HCT116 (cell line): ENCODE measurements at regions not wholly inside any gene's neighbourhood (a gene's known extent, or its start where the extent isn't known, plus 50 kb on each side); places are given as distances from the start of the nearest gene placed in this dataset.

Experiments
- ATAC-seq: fragments of 200-7000 bp; cut with Tn5 transposase; 2 replicates; pipeline ENCODE4 v1.9.1; 2020; ENCODE audit warnings: mild to moderate bottlenecking, moderate library complexity
- BruUV-seq: library from RNA; stranded (reverse); fragments of 400-500 nt; replicated peaks from 2 replicates; lab custom pipeline; 2021; lab: Mats Ljungman, UMichigan
- CTCF ChIA-PET: fragments of 300-600 bp; sonication (Branson Sonifier 250); formaldehyde crosslinking; loops from one replicate; lab custom pipeline; 2021; ENCODE audit warnings: antibody characterized with exemption; lab: Charles Lee
- POLR2A ChIA-PET: fragments of 300-600, 350-600 bp; sonication (Branson Sonifier 250); formaldehyde crosslinking; loops from one replicate; lab custom pipeline; 2021; ENCODE audit warnings: antibody characterized with exemption; lab: Charles Lee
- RAD21 ChIA-PET, 2 experiments: fragments of 300-600 bp; sonication (Branson Sonifier 250); formaldehyde crosslinking; loops; one replicate each; lab custom pipeline; 2023; ENCODE audit warnings: low total read pairs in 2 of 2; ENCODE audit not compliant: uncharacterized antibody in 2 of 2, unreplicated experiment in 2 of 2, low non-redundant PET in 1 of 2; lab: Charles Lee
- DNase-seq: peaks from one replicate; pipeline ENCODE4 v3.0.0-alpha.2; 2010; ENCODE audit warnings: low read depth, low spot score
- H2AFZ ChIP-seq: fragments of 200-600 bp; shearing (Covaris generic), sonication (generic); 2 replicates; pipeline ENCODE4 v1.6.1; 2017; ENCODE audit warnings: low read depth, mixed run types, mixed read lengths, antibody characterized with exemption, low read length; ENCODE audit not compliant: poor library complexity, severe bottlenecking
- H3K27ac ChIP-seq: 2 replicates; pipeline ENCODE4 v1.5.1; 2012; ENCODE audit warnings: low read depth, low read length
- H3K27me3 ChIP-seq: fragments of 200-600 bp; sonication (generic); 2 replicates; pipeline ENCODE4 v1.6.1; 2016; ENCODE audit warnings: mixed run types, low read length, mixed read lengths; ENCODE audit not compliant: insufficient read depth
- H3K36me3 ChIP-seq, 2 experiments: fragments of 200-500 bp in 1 of 2; fragments of 200-600 bp in 1 of 2; sonication (Bioruptor generic) in 1 of 2; sonication (generic) in 1 of 2; 2 replicates each; pipeline versions ENCODE4 v1.5.1 to v1.6.1; 2014 to 2016; ENCODE audit warnings: low read length in 2 of 2, inconsistent platforms in 1 of 2, mixed read lengths in 1 of 2, mixed run types in 1 of 2; ENCODE audit not compliant: insufficient read depth in 2 of 2, control insufficient read depth in 1 of 2
- H3K4me1 ChIP-seq, 2 experiments: fragments of 200-600 bp in 1 of 2; sonication (generic) in 1 of 2; 2 replicates each; pipeline versions ENCODE4 v1.5.1 to v1.6.1; 2012 to 2017; ENCODE audit warnings: low read length in 2 of 2, inconsistent platforms in 1 of 2, mild to moderate bottlenecking in 1 of 2, mixed read lengths in 1 of 2, mixed run types in 1 of 2, moderate library complexity in 1 of 2; ENCODE audit not compliant: insufficient read depth in 2 of 2, control insufficient read depth in 1 of 2
- H3K4me2 ChIP-seq: fragments of 200-600 bp; sonication (generic); 2 replicates; pipeline ENCODE4 v1.6.1; 2017; ENCODE audit warnings: mixed run types, low read length, mixed read lengths
- H3K4me3 ChIP-seq, 2 experiments: fragments of 200-600 bp in 1 of 2; sonication (generic) in 1 of 2; replicated peaks in 1 of 2; 2 replicates each; pipeline ENCODE4 v1.5.1; 2011 to 2016; ENCODE audit warnings: low read length in 2 of 2, control low read depth in 1 of 2, low read depth in 1 of 2, mild to moderate bottlenecking in 1 of 2, mixed read lengths in 1 of 2, mixed run types in 1 of 2
- H3K79me2 ChIP-seq: fragments of 200-600 bp; sonication (generic); 2 replicates; pipeline ENCODE4 v1.6.1; 2017; ENCODE audit warnings: mild to moderate bottlenecking, mixed run types, low read length, moderate library complexity, mixed read lengths; ENCODE audit not compliant: insufficient read depth
- H3K9ac ChIP-seq: fragments of 200-600 bp; sonication (generic); 2 replicates; pipeline ENCODE4 v1.6.1; 2016; ENCODE audit warnings: low read length, mixed read lengths
- H3K9me2 ChIP-seq: fragments of 200-600 bp; sonication (generic), shearing (Covaris generic); 2 replicates; pipeline ENCODE4 v1.6.1; 2017; ENCODE audit warnings: mixed run types, mild to moderate bottlenecking, moderate library complexity; ENCODE audit not compliant: insufficient read depth
- H3K9me3 ChIP-seq, 2 experiments: fragments of 200-500 bp in 1 of 2; fragments of 200-600 bp in 1 of 2; sonication (Bioruptor generic) in 1 of 2; sonication (generic) in 1 of 2; 2 replicates each; pipeline ENCODE4 v1.6.1; 2014 to 2017; ENCODE audit warnings: low read length in 2 of 2, mixed read lengths in 2 of 2, inconsistent platforms in 1 of 2, low read depth in 1 of 2, mild to moderate bottlenecking in 1 of 2, mixed run types in 1 of 2, moderate library complexity in 1 of 2; ENCODE audit not compliant: control insufficient read depth in 1 of 2, insufficient read depth in 1 of 2
- H4K20me1 ChIP-seq: fragments of 200-600 bp; sonication (generic), shearing (Covaris generic); 2 replicates; pipeline ENCODE4 v1.6.1; 2017; ENCODE audit warnings: mixed run types, mild to moderate bottlenecking, moderate library complexity; ENCODE audit not compliant: insufficient read depth
- intact Hi-C: fragments of 100-400 bp; cut with micrococcal nuclease; formaldehyde crosslinking; loops from 2 replicates; pipeline ENCODE4 v1.10.0; 2022
- TF ChIP-seq, protein P1 (sequence below): IDR thresholded peaks from 2 replicates; pipeline ENCODE4 v1.6.1; 2012; ENCODE audit warnings: low read depth

DNA sequence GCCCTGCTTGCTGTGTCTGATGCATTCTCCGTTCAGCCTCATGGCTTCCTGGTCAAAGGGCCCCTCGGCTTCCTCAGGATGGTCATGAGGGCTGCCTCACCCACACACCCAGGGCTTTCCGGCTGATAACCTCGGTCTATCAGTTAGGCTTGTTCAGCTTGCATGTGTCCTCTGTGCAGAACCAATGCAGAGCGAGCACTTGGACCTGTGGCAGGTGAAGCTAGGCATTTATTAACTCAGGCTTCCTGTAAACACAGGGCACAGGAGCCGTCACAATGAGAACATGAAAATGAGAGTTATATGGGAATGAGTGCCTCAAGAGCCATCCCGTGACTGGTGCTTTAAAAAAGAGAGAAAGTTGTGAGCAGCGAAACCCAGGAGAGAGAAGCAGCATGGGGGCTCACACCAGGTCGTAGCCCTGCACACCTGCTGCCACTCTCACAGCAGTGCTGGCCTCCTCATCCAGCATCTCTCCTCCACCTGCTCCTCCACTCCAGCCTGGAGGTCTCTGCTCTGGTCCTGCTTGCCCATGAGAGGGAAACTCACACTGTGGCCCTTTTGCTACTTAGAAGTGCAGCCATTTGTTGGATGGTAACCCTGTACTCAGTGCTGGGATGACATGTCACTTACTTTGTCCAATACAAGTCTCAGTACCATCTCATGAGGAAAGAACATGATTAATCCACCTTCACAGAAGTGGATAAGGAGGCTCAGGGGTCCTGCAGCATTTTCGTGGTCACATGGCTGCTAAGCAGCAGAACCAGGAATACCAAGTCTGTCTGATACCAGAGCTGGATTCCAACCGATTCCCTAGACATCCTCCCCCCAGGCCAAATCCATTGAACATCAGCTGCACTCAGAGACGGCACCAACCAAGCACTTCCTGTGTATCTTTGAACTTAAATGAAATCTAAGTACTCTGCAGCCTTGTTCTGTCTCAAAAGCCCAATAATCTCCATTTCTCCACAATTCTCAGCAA lies 50.5 kb upstream of the IRS2 start:
- Histone ChIP-seq H3K9me3 (no peaks in the 10 kb centered on the region), H3K9me2 (no peaks in the 10 kb centered on the region), H3K27me3 (no peaks in the 10 kb centered on the region), H3K4me1 (peaks cover 0 to 16% of the 10 kb centered on the region in 2 experiments; a peak in 2 of 4 replicates), H3K79me2 (no peaks in the 10 kb centered on the region), H3K4me3 (no peak overlapping the region), H2AFZ (no peak overlapping the region), H3K9ac (no peak overlapping the region), H3K4me2 (no peak overlapping the region), H3K36me3 (no peaks in the 10 kb centered on the region), H3K27ac (no peak overlapping the region), H4K20me1 (no peaks in the 10 kb centered on the region)
- ChIA-PET CTCF (no interaction called here), POLR2A (no interaction called here), RAD21 (no interaction called here)
- no peak for ATAC-seq
- BruUV-seq: no TSS peak
- intact Hi-C loops: no loop called here
- no peak for DNase-seq
- TF ChIP-seq, protein P1, sequence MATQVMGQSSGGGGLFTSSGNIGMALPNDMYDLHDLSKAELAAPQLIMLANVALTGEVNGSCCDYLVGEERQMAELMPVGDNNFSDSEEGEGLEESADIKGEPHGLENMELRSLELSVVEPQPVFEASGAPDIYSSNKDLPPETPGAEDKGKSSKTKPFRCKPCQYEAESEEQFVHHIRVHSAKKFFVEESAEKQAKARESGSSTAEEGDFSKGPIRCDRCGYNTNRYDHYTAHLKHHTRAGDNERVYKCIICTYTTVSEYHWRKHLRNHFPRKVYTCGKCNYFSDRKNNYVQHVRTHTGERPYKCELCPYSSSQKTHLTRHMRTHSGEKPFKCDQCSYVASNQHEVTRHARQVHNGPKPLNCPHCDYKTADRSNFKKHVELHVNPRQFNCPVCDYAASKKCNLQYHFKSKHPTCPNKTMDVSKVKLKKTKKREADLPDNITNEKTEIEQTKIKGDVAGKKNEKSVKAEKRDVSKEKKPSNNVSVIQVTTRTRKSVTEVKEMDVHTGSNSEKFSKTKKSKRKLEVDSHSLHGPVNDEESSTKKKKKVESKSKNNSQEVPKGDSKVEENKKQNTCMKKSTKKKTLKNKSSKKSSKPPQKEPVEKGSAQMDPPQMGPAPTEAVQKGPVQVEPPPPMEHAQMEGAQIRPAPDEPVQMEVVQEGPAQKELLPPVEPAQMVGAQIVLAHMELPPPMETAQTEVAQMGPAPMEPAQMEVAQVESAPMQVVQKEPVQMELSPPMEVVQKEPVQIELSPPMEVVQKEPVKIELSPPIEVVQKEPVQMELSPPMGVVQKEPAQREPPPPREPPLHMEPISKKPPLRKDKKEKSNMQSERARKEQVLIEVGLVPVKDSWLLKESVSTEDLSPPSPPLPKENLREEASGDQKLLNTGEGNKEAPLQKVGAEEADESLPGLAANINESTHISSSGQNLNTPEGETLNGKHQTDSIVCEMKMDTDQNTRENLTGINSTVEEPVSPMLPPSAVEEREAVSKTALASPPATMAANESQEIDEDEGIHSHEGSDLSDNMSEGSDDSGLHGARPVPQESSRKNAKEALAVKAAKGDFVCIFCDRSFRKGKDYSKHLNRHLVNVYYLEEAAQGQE: no peak
